Gastroesophageal sphincter (tissue), 4 donors: ENCODE measurements at regions not wholly inside any gene's neighbourhood (a gene's known extent, or its start where the extent isn't known, plus 50 kb on each side); places are given as distances from the start of the nearest gene placed in this dataset.

Experiments
- ATAC-seq: fragments of 150-250 bp; one replicate; pipeline ENCODE4 v1.9.1; 2016; ENCODE audit warnings: mild to moderate bottlenecking, moderate library complexity
- H3K27ac ChIP-seq, 4 donors: fragments of 200-600 bp; sonication (generic) in 3 of 4; 1 replicate in 3 of 4; 2 replicates in 1 of 4; pipeline ENCODE4 v1.5.1; 2016 to 2019
- H3K27me3 ChIP-seq: fragments of 200-600 bp; sonication (generic); one replicate; pipeline ENCODE4 v1.5.1; 2019
- H3K36me3 ChIP-seq, 2 donors: fragments of 200-600 bp; sonication (generic); one replicate each; pipeline ENCODE4 v1.5.1; 2019; ENCODE audit warnings: control low read depth in 1 of 2
- H3K4me1 ChIP-seq, 3 donors: fragments of 200-600 bp; sonication (generic); 1 replicate in 2 of 3; 2 replicates in 1 of 3; pipeline ENCODE4 v1.5.1; 2016 to 2019; ENCODE audit warnings: control low read depth in 2 of 3
- H3K4me3 ChIP-seq, 2 donors: fragments of 200-600 bp; sonication (generic); one replicate each; pipeline ENCODE4 v1.5.1; 2019; ENCODE audit warnings: mild to moderate bottlenecking in 1 of 2, moderate library complexity in 1 of 2
- H3K9me3 ChIP-seq, 3 donors: fragments of 200-600 bp; sonication (generic); one replicate each; pipeline ENCODE4 v1.5.1; 2017 to 2019; ENCODE audit warnings: control low read depth in 2 of 3
- CTCF ChIP-seq, 4 experiments: fragments of 200-600 bp in 2 of 4; fragments of 450-650 bp in 2 of 4; sonication (generic) in 1 of 4; IDR thresholded peaks; one replicate each; pipeline ENCODE4 v1.5.1; 2017 to 2019; ENCODE audit warnings: antibody characterized with exemption in 4 of 4, mild to moderate bottlenecking in 2 of 4, moderate library complexity in 2 of 4
- EP300 ChIP-seq: sonication (generic); formaldehyde crosslinking; IDR thresholded peaks from one replicate; pipeline ENCODE4 v1.6.1; 2017; ENCODE audit warnings: antibody characterized with exemption, mild to moderate bottlenecking
- POLR2A ChIP-seq, 2 donors: fragments of 450-650 bp; IDR thresholded peaks; one replicate each; pipeline ENCODE4 v1.6.1; 2017; ENCODE audit warnings: antibody characterized with exemption in 2 of 2, mild to moderate bottlenecking in 2 of 2, moderate library complexity in 1 of 2
- POLR2AphosphoS5 ChIP-seq: sonication (generic); formaldehyde crosslinking; IDR thresholded peaks from one replicate; pipeline ENCODE4 v1.6.1; 2017; ENCODE audit warnings: antibody characterized with exemption
- WGBS, 2 donors: methylation state at CpG; one replicate each; pipeline ENCODE4 v1.1.5; 2018; ENCODE audit warnings: low coverage in 1 of 2; 5-methylcytosine and 5-hydroxymethylcytosine counted together

DNA sequence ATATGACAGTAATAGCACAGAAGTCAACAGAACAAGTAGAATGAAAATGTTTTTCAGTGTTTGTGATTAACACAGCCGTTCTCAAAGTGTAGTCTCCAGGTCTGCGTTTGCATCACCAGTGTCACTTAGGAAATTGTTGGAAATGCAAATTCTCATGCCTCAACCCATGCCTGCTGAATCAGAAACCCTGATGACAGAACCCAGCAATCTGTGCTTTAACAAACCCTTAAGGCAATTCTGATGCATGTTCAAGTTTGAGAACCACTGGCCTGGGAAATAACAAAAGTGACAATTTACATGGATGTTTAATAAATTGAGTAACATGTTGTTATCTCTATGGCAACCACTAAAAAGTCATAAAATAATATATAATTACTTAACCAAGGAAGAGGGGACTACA is 103.1 kb upstream of the ATP11B start:
- no peak overlapping the region for H3K4me3 ChIP-seq
- TF ChIP-seq EP300 = no peak
- TF ChIP-seq POLR2AphosphoS5 = no peak
- no peak for TF ChIP-seq CTCF (IDR thresholded peaks at IDR 0.05)
- H3K9me3 ChIP-seq = no peaks in the 10 kb centered on the region
- no peaks in the 10 kb centered on the region for H3K36me3 ChIP-seq
- ATAC-seq = no peak
- 59 to 80% methylated on average over 2 of the region's 2 CpGs for WGBS, 2 donors
- peaks cover 29% of the 10 kb centered on the region for H3K27me3 ChIP-seq
- no peaks in the 10 kb centered on the region for H3K4me1 ChIP-seq
- H3K27ac ChIP-seq = no peak overlapping the region

DNA sequence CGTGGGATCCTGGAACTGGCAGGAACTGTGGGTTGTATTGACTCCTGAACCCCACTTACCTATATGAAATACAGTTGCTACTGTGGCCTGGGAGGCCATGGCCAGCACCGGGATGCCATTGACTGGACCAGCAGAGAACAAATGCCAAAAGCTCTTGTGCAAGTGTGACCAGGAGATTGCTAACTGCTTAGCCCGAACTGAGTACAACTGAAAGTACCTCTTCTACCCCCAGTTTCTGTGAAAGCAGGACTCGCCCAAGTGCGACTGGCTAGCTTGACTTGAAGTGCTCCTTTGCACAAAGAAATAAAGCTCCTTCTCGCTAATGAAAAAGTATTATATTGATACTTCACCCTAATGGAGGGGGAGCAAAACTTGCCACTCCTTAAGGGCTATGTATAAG is 101.3 kb upstream of the ATP11B start:
- no peak for ATAC-seq
- TF ChIP-seq CTCF (IDR thresholded peaks at IDR 0.05) = no peak
- TF ChIP-seq POLR2AphosphoS5 = no peak
- TF ChIP-seq EP300 = no peak
- TF ChIP-seq POLR2A (IDR thresholded peaks at IDR 0.05) = no peak

DNA sequence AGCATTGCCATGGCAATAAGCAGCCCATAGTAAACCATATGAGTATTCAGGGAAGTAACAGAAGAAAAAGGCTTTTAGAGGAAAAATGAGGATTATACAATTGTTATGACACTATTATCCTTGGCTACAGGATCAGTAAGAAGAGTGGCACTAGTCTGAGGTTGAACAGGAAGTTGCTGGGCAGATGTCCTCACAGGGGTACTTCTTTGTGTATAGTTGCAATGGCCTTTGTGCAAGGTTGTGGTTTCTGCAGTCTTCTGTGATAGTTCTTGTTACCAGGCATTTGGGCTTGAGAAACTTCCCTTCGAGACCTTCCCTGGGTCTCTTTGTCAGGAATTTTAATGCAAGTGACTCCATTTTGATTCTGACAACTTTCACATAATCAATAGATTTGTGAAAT is 100.6 kb upstream of the ATP11B start:
- no peak overlapping the region for H3K4me3 ChIP-seq
- 71 to 88% methylated on average over 1 of the region's 1 CpG for WGBS, 2 donors
- no peak overlapping the region for H3K27ac ChIP-seq
- H3K4me1 ChIP-seq = no peaks in the 10 kb centered on the region
- peaks cover 3% of the 10 kb centered on the region for H3K27me3 ChIP-seq
- no peaks in the 10 kb centered on the region for H3K9me3 ChIP-seq
- no peak for ATAC-seq
- no peaks in the 10 kb centered on the region for H3K36me3 ChIP-seq
- no peak for TF ChIP-seq EP300
- no peak for TF ChIP-seq CTCF (IDR thresholded peaks at IDR 0.05)
- TF ChIP-seq POLR2A (IDR thresholded peaks at IDR 0.05) = no peak

More for the DNA sequence above, 101.3 kb upstream of the ATP11B start:
- 94 to 100% methylated on average over 1 to 2 of the region's 6 CpGs for WGBS, 2 donors
- Histone ChIP-seq H3K4me3 (no peak overlapping the region), H3K27me3 (peaks cover 10% of the 10 kb centered on the region), H3K27ac (no peak overlapping the region), H3K9me3 (no peaks in the 10 kb centered on the region), H3K4me1 (no peaks in the 10 kb centered on the region), H3K36me3 (no peaks in the 10 kb centered on the region)

DNA sequence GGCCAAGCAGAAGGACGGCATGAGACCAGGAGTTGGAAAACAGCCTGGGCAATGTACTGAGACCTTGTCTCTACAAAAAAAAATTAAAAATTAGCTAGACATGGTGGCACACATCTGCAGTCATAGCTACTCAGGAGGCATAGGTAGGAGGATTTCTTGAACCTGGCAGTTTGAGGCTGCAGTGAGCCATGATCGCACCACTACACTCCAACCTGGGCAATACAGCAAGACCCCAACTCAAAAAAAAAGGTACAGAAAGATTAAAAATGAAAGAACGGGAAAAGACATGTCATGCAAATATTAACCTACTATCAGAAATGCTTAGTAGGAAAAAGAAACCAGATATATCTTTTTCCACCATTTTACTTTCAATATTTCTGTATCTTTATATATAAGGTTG is 99.6 kb upstream of the ATP11B start:
- Histone ChIP-seq H3K27ac (no peak overlapping the region), H3K9me3 (no peaks in the 10 kb centered on the region), H3K36me3 (no peaks in the 10 kb centered on the region), H3K4me3 (no peak overlapping the region), H3K27me3 (no peaks in the 10 kb centered on the region), H3K4me1 (no peaks in the 10 kb centered on the region)
- 87 to 93% methylated on average over 3 of the region's 3 CpGs for WGBS, 2 donors
- ATAC-seq = no peak
- no peak for TF ChIP-seq POLR2AphosphoS5
- no peak for TF ChIP-seq CTCF (IDR thresholded peaks at IDR 0.05)
- TF ChIP-seq EP300 = no peak
- no peak for TF ChIP-seq POLR2A (IDR thresholded peaks at IDR 0.05)

GRCh38 chr3:182696916-182697315 is 96.4 kb upstream of the ATP11B start:
- WGBS, 2 donors = 65 to 83% methylated on average over 3 of the region's 3 CpGs
- TF ChIP-seq POLR2AphosphoS5 (no peak), POLR2A (IDR thresholded peaks at IDR 0.05) (no peak), EP300 (no peak), CTCF (IDR thresholded peaks at IDR 0.05) (no peak)

More at GRCh38 chr3:182696916-182697315, 96.4 kb upstream of the ATP11B start:
- ATAC-seq = no peak
- no peaks in the 10 kb centered on the region for H3K9me3 ChIP-seq
- no peaks in the 10 kb centered on the region for H3K4me1 ChIP-seq
- no peak overlapping the region for H3K4me3 ChIP-seq
- no peaks in the 10 kb centered on the region for H3K36me3 ChIP-seq
- no peak overlapping the region for H3K27ac ChIP-seq
- no peaks in the 10 kb centered on the region for H3K27me3 ChIP-seq
